NCI-H510A (cell line): ENCODE measurements at regions not wholly inside any gene's neighbourhood (a gene's known extent, or its start where the extent isn't known, plus 50 kb on each side); places are given as distances from the start of the nearest gene placed in this dataset.
A peak's percentile ranks its signal among the peaks of the same experiment; 100 is the strongest.

Source experiments
- DNase-seq: peaks from one replicate; lab custom pipeline; 2025; lab: John Stamatoyannopoulos, UW

- peak; percentile 74 for DNase-seq
These were observed 52.0 kb downstream of the MAGEF1 start for GRCh38 chr3:184659797-184660301.

GRCh38 chr3:184658223-184658928, 53.5 kb downstream of the MAGEF1 start:
- DNase-seq, result no peak

- no peak for DNase-seq
These were observed 54.8 kb downstream of the MAGEF1 start for GRCh38 chr3:184656829-184657681.

GRCh38 chr3:184656458-184656828, 55.4 kb downstream of the MAGEF1 start:
- DNase-seq, result no peak

GRCh38 chr3:184655597-184655996, 56.3 kb downstream of the MAGEF1 start:
- no peak for DNase-seq

- no peak for DNase-seq
These were observed 57.5 kb downstream of the MAGEF1 start for GRCh38 chr3:184654375-184654774.

- DNase-seq, result no peak
These were observed 59.4 kb downstream of the MAGEF1 start for GRCh38 chr3:184652465-184652864.

GRCh38 chr3:184651904-184652303, 60.0 kb downstream of the MAGEF1 start:
- DNase-seq, result no peak

GRCh38 chr3:184648636-184649035, 63.2 kb downstream of the MAGEF1 start:
- no peak for DNase-seq

GRCh38 chr3:184647405-184647936, 64.4 kb downstream of the MAGEF1 start:
- no peak for DNase-seq

- peak; percentile 62 for DNase-seq
These were observed 66.5 kb downstream of the MAGEF1 start for GRCh38 chr3:184645336-184645735.

- no peak for DNase-seq
These were observed 68.4 kb downstream of the MAGEF1 start for GRCh38 chr3:184643442-184643841.

- DNase-seq, result peak; percentile 43
These were observed 69.1 kb downstream of the MAGEF1 start for GRCh38 chr3:184642631-184643285.

GRCh38 chr3:184641430-184641829, 70.4 kb downstream of the MAGEF1 start:
- DNase-seq, result no peak

GRCh38 chr3:184639351-184639750, 72.5 kb downstream of the MAGEF1 start:
- peak; percentile 98 for DNase-seq

- no peak for DNase-seq
These were observed 74.2 kb downstream of the MAGEF1 start for GRCh38 chr3:184637705-184638104.

GRCh38 chr3:184636741-184637316, 75.0 kb downstream of the MAGEF1 start:
- DNase-seq, result no peak

- no peak for DNase-seq
These were observed 74.2 kb downstream of the EPHB3 start for GRCh38 chr3:184635774-184636173.

- peak; percentile 62 for DNase-seq
These were observed 73.5 kb downstream of the EPHB3 start for GRCh38 chr3:184635126-184635525.

GRCh38 chr3:184633237-184633579, 71.6 kb downstream of the EPHB3 start:
- DNase-seq, result no peak

- DNase-seq, result no peak
These were observed 71.1 kb downstream of the EPHB3 start for GRCh38 chr3:184632551-184633236.
